ENCODE measurements at regions not wholly inside any gene's neighbourhood (a gene's known extent, or its start where the extent isn't known, plus 50 kb on each side); places are given as distances from the start of the nearest gene placed in this dataset.
"Not testable (repeated sequence)": the region's sequence is repeated elsewhere in the genome, so short reads cannot be mapped to it uniquely, and the experiment has no call there.

- DNase-seq: no peak
Observed at GRCh38 chr11:104699981-104700380, 198.3 kb downstream of the CASP12 start.

GRCh38 chr11:104695065-104695463 lies 203.2 kb downstream of the CASP12 start:
- no peak for DNase-seq

GRCh38 chr11:104694259-104695064 lies 203.8 kb downstream of the CASP12 start:
- no peak for DNase-seq

GRCh38 chr11:104692751-104693150 lies 205.5 kb downstream of the CASP12 start:
- no peak for DNase-seq

- no peak for DNase-seq
Observed at GRCh38 chr11:104691129-104691528, 207.1 kb downstream of the CASP12 start.

- DNase-seq: no peak
Observed at GRCh38 chr11:104690241-104690640, 208.0 kb downstream of the CASP12 start.

- DNase-seq: no peak
Observed at GRCh38 chr11:104688731-104689130, 209.5 kb downstream of the CASP12 start.

- DNase-seq: no peak
Observed at GRCh38 chr11:104682206-104682605, 216.1 kb downstream of the CASP12 start.

- DNase-seq: no peak
Observed at GRCh38 chr11:104679258-104679657, 219.0 kb downstream of the CASP12 start.

GRCh38 chr11:104678408-104678807 lies 219.9 kb downstream of the CASP12 start:
- DNase-seq: no peak

- not testable (repeated sequence) for DNase-seq
Observed at GRCh38 chr11:104677069-104677468, 221.2 kb downstream of the CASP12 start.

- DNase-seq: no peak
Observed at GRCh38 chr11:104672897-104673296, 225.4 kb downstream of the CASP12 start.

- DNase-seq: no peak
Observed at GRCh38 chr11:104668797-104669463, 229.3 kb downstream of the CASP12 start.

- no peak for DNase-seq
Observed at GRCh38 chr11:104666624-104667023, 231.6 kb downstream of the CASP12 start.

- no peak for DNase-seq
Observed at GRCh38 chr11:104665641-104666040, 232.6 kb downstream of the CASP12 start.

- no peak for DNase-seq
Observed at GRCh38 chr11:104663190-104664140, 234.8 kb downstream of the CASP12 start.

- DNase-seq: no peak
Observed at GRCh38 chr11:104661901-104662300, 236.4 kb downstream of the CASP12 start.

GRCh38 chr11:104661471-104661870 lies 236.8 kb downstream of the CASP12 start:
- DNase-seq: no peak

GRCh38 chr11:104658177-104658576 lies 240.1 kb downstream of the CASP12 start:
- no peak for DNase-seq

GRCh38 chr11:104657083-104657482 lies 241.2 kb downstream of the CASP12 start:
- DNase-seq: no peak

GRCh38 chr11:104655066-104655465 lies 243.2 kb downstream of the CASP12 start:
- DNase-seq: no peak

- DNase-seq: no peak
Observed at GRCh38 chr11:104654181-104654813, 244.0 kb downstream of the CASP12 start.

GRCh38 chr11:104653407-104653806 lies 244.9 kb downstream of the CASP12 start:
- DNase-seq: no peak
